A549 (cell line): ENCODE measurements at regions not wholly inside any gene's neighbourhood (a gene's known extent, or its start where the extent isn't known, plus 50 kb on each side); places are given as distances from the start of the nearest gene placed in this dataset.
"Not testable (repeated sequence)": the region's sequence is repeated elsewhere in the genome, so short reads cannot be mapped to it uniquely, and the experiment has no call there.

Experiments
- ATAC-seq, 2 experiments: fragments of 200-7000 bp in 1 of 2; fragments of >200 bp in 1 of 2; cut with Nextera tagmentation in 1 of 2; cut with Tn5 transposase in 1 of 2; 3 replicates each; pipeline versions ENCODE4 v1.8.0 to v1.9.1; 2018 to 2020; ENCODE audit warnings: mild to moderate bottlenecking in 1 of 2, moderate library complexity in 1 of 2
- CTCF ChIA-PET: fragments of 300-600 bp; sonication (Branson Sonifier 250); formaldehyde crosslinking; extraction: SDS; loops from one replicate; lab custom pipeline; 2021; ENCODE audit warnings: antibody characterized with exemption, inconsistent platforms; lab: Yijun Ruan, JAX
- POLR2A ChIA-PET: fragments of 350-600 bp; formaldehyde crosslinking; extraction: SDS; loops from one replicate; lab custom pipeline; 2021; ENCODE audit warnings: antibody characterized with exemption, inconsistent platforms; lab: Yijun Ruan, JAX
- DNase-seq, 2 experiments: peaks; one replicate each; pipeline versions ENCODE4 v3.0.0 to v3.0.0-alpha.2; 2011 to 2016; ENCODE audit warnings: low read depth in 1 of 2, low spot score in 1 of 2
- FAIRE-seq: peaks from 2 replicates; lab custom pipeline; 2011; peaks lifted over from hg19 to GRCh38; lab: Jason Lieb, UNC
- H3K27ac ChIP-seq, 2 experiments: fragments of >200 bp; sonication (Bioruptor Twin); formaldehyde crosslinking; 3 replicates each; pipeline ENCODE4 v1.5.1; 2016 to 2017
- H3K4me1 ChIP-seq: fragments of >200 bp; sonication (Bioruptor Twin); formaldehyde crosslinking; 3 replicates; pipeline ENCODE4 v1.6.1; 2016
- H3K4me2 ChIP-seq: fragments of >200 bp; sonication (Bioruptor Twin); formaldehyde crosslinking; 3 replicates; pipeline ENCODE4 v1.6.1; 2016
- H3K4me3 ChIP-seq: fragments of >200 bp; sonication (Bioruptor Twin); formaldehyde crosslinking; 3 replicates; pipeline ENCODE4 v1.5.1; 2016
- H3K9me3 ChIP-seq: fragments of >200 bp; sonication (Bioruptor Twin); formaldehyde crosslinking; 3 replicates; pipeline ENCODE4 v1.6.1; 2016
- CEBPB ChIP-seq, 2 experiments: fragments of >200 bp in 1 of 2; sonication (Bioruptor Twin) in 1 of 2; formaldehyde crosslinking in 1 of 2; IDR thresholded peaks; 2 replicates each; pipeline ENCODE4 v1.6.1; 2012 to 2016
- CTCF ChIP-seq: fragments of >200 bp; sonication (Bioruptor Twin); formaldehyde crosslinking; IDR thresholded peaks from 3 replicates; pipeline ENCODE4 v1.5.1; 2016
- EHF ChIP-seq: fragments of 250-450 bp; sonication (Bioruptor Pico); IDR thresholded peaks from 2 replicates; pipeline ENCODE4 v1.5.0; 2020; ENCODE audit warnings: mild to moderate bottlenecking
- EP300 ChIP-seq, 2 experiments: fragments of >200 bp; sonication (Bioruptor Twin); formaldehyde crosslinking; IDR thresholded peaks; 2 replicates in 1 of 2; 3 replicates in 1 of 2; pipeline ENCODE4 v1.6.1; 2016 to 2017
- GATA3 ChIP-seq: IDR thresholded peaks from 2 replicates; pipeline ENCODE4 v1.6.1; 2012; ENCODE audit warnings: borderline replicate concordance
- HEYL ChIP-seq: fragments of 250-450 bp; sonication (Bioruptor Pico); IDR thresholded peaks from 2 replicates; pipeline ENCODE4 v1.8.0; 2021; ENCODE audit warnings: mild to moderate bottlenecking, moderate library complexity
- JUN ChIP-seq, 2 experiments: fragments of >200 bp; sonication (Bioruptor Twin); formaldehyde crosslinking; IDR thresholded peaks; 2 replicates in 1 of 2; 3 replicates in 1 of 2; pipeline ENCODE4 v1.6.1; 2016 to 2017
- KDM5A ChIP-seq: fragments of 200-600 bp; sonication (generic); IDR thresholded peaks from 2 replicates; pipeline ENCODE4 v1.6.1; 2016; ENCODE audit warnings: antibody characterized with exemption, mild to moderate bottlenecking
- MAFK ChIP-seq: fragments of 450-650 bp; IDR thresholded peaks from 2 replicates; pipeline ENCODE4 v1.6.1; 2014; ENCODE audit not compliant: partially characterized antibody
- NR3C1 ChIP-seq: fragments of >200 bp; sonication (Bioruptor Twin); formaldehyde crosslinking; IDR thresholded peaks from 3 replicates; pipeline ENCODE4 v1.6.1; 2017
- PHF8 ChIP-seq: fragments of 200-600 bp; sonication (generic); IDR thresholded peaks from 2 replicates; pipeline ENCODE4 v1.6.1; 2016; ENCODE audit warnings: low read depth, mild to moderate bottlenecking, antibody characterized with exemption, moderate library complexity, borderline replicate concordance
- SREBF2 ChIP-seq: fragments of 450-650 bp; IDR thresholded peaks from 2 replicates; pipeline ENCODE4 v1.6.1; 2014; ENCODE audit warnings: mild to moderate bottlenecking, moderate library complexity
- TFCP2L1 ChIP-seq: fragments of 250-450 bp; sonication (Bioruptor Pico); IDR thresholded peaks from 2 replicates; pipeline ENCODE4 v1.5.0; 2021; ENCODE audit warnings: mild to moderate bottlenecking
- ZFP36 ChIP-seq: fragments of 450-650 bp; IDR thresholded peaks from 2 replicates; pipeline ENCODE4 v1.6.1; 2014; ENCODE audit warnings: borderline replicate concordance; ENCODE audit not compliant: partially characterized antibody
- ZSCAN20 ChIP-seq: fragments of 250-450 bp; sonication (Bioruptor Pico); IDR thresholded peaks from 2 replicates; pipeline ENCODE4 v1.8.0; 2022; ENCODE audit warnings: mild to moderate bottlenecking, moderate library complexity
- WGBS: methylation state at CpG from one replicate; pipeline ENCODE4 v1.1.6; 2017; ENCODE audit errors: missing lambda C conversion rate; 5-methylcytosine and 5-hydroxymethylcytosine counted together
- TF ChIP-seq, protein P1 (sequence below): fragments of 250-450 bp; sonication (Bioruptor Pico); IDR thresholded peaks from 2 replicates; pipeline ENCODE4 v1.5.0; 2021; ENCODE audit warnings: mild to moderate bottlenecking, moderate library complexity, borderline replicate concordance
- TF ChIP-seq, protein P2 (sequence below): IDR thresholded peaks from 2 replicates; pipeline ENCODE4 v1.6.1; 2012; ENCODE audit warnings: low read depth, borderline replicate concordance

DNA sequence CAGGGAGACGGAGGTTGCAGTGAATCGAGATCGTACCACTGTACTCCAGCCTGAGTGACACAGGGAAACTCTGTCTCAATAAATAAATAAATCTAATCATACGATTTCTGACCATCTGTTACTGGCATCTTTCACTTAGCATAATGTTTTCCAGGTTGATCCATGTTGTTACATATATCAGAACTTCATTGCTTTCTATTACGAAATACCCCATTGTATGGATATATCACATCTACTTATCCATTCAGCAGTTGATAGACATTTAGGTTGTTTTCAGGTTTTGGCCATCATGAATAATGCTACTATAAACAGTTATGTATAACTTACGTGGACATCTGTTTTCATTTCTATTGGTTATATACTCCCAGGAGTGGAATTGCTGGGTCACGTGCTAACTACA is 303.9 kb downstream of the PAX3 start (continued):
- TF ChIP-seq SREBF2, result no peak

GRCh38 chr2:221984376-221984775 is 314.4 kb downstream of the PAX3 start:
- H3K9me3 ChIP-seq, H3K4me3 ChIP-seq, H3K4me1 ChIP-seq, CTCF ChIA-PET, H3K27ac ChIP-seq, POLR2A ChIA-PET, H3K4me2 ChIP-seq, DNase-seq, ATAC-seq, FAIRE-seq: not testable (repeated sequence)
- WGBS, result 22% methylated on average over 5 of the region's 13 CpGs

DNA sequence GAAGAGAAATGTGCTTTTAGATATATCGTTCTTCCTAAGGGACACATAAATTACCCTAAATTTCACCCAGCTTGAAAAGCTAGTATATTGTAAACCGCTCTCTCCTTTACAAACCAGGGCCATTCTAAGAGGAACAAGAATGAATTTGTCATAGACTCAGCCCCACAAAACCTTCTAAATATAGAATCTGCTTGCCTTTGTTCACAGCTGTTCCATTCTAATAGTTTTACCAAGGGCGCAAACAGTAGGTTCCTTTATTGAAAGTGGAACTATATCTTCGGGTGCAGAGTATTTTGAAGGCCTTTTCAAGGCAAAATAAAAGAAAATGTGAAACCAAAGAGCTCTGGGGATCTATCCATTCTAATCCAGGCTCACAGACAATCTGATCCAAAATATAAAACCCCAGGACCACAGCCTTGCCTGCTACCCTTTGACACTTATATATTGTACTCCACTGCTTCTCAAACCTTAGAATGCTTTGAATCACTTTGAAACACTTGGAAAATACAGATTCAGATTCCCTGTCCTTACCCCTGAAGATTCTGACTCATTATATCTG is 316.8 kb downstream of the PAX3 start:
- H3K4me2 ChIP-seq, result no peak overlapping the region
- no peaks in the 10 kb centered on the region for H3K4me1 ChIP-seq
- WGBS, result 43% methylated on average over 4 of the region's 4 CpGs
- CTCF ChIA-PET, result no interaction called here
- DNase-seq (no peak), FAIRE-seq (no peak), ATAC-seq (no peak)
- no peaks in the 10 kb centered on the region for H3K9me3 ChIP-seq
- H3K4me3 ChIP-seq, result no peak overlapping the region
- TF ChIP-seq TFCP2L1 (CRISPR knock-in tag), result no peak
- no peak for TF ChIP-seq KDM5A
- no peak for TF ChIP-seq HEYL (CRISPR knock-in tag)
- no peak for TF ChIP-seq JUN (IDR thresholded peaks at IDR 0.05)
- POLR2A ChIA-PET, result no interaction called here
- no peak overlapping the region for H3K27ac ChIP-seq

- CTCF ChIA-PET, result no interaction called here
- no peak for TF ChIP-seq ZFP36
- no peak for TF ChIP-seq ZSCAN20 (CRISPR knock-in tag)
- TF ChIP-seq, all 56 proteins: peak for 0
These were observed 323.6 kb downstream of the PAX3 start for GRCh38 chr2:221975151-221975550.

GRCh38 chr2:221973902-221974301 is 324.9 kb downstream of the PAX3 start:
- DNase-seq, result no peak
- ChIA-PET CTCF (no interaction called here), POLR2A (no interaction called here)
- no peaks in the 10 kb centered on the region for H3K9me3 ChIP-seq
- TF ChIP-seq CEBPB (IDR thresholded peaks at IDR 0.05), result peak; percentile 47 to 53; a peak in 2 of 4 replicates
- TF ChIP-seq EHF (CRISPR knock-in tag), result no peak
- no peak for FAIRE-seq
- no peak for ATAC-seq
- no peaks in the 10 kb centered on the region for H3K4me1 ChIP-seq
- H3K4me3 ChIP-seq, result no peak overlapping the region
- H3K4me2 ChIP-seq, result no peak overlapping the region
- 66% methylated on average over 2 of the region's 2 CpGs for WGBS
- no peak overlapping the region for H3K27ac ChIP-seq

More at GRCh38 chr2:221975151-221975550, 323.6 kb downstream of the PAX3 start:
- Histone ChIP-seq H3K4me1 (no peaks in the 10 kb centered on the region), H3K9me3 (no peaks in the 10 kb centered on the region), H3K4me2 (no peak overlapping the region), H3K4me3 (no peak overlapping the region), H3K27ac (no peak overlapping the region)
- DNase-seq (no peak), ATAC-seq (no peak), FAIRE-seq (no peak)
- 0% methylated on average over 2 of the region's 2 CpGs for WGBS
- POLR2A ChIA-PET, result no interaction called here

DNA sequence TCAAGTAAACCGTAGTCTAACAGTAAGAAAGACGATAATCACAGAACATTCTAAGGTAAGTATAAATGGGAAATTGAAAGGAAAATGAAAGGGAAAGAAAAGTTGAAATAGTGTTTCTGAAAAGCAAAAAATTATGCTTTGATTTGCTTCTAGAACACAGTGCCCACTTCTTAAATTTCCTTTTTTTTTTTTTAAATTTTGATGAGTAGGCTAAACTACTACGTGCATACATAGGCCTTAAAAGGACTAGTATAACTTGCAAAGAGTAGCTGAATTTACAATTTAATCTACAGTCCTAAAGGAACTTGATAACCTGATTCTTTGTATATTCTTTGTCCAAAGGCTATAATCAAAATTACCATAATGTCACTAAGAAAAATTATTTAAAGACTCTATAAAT is 325.3 kb downstream of the PAX3 start:
- H3K4me2 ChIP-seq, result no peak overlapping the region
- no peak overlapping the region for H3K4me3 ChIP-seq
- ATAC-seq (no peak), DNase-seq (no peak), FAIRE-seq (no peak)
- no peaks in the 10 kb centered on the region for H3K9me3 ChIP-seq
- H3K27ac ChIP-seq, result no peak overlapping the region
- ChIA-PET POLR2A (no interaction called here), CTCF (no interaction called here)
- no peaks in the 10 kb centered on the region for H3K4me1 ChIP-seq
- no peak for TF ChIP-seq KDM5A
- TF ChIP-seq NR3C1, result no peak
- peak; percentile 60 for TF ChIP-seq MAFK
- no peak for TF ChIP-seq GATA3
- WGBS, result 58% methylated on average over 3 of the region's 3 CpGs

GRCh38 chr2:221972813-221973478 is 325.9 kb downstream of the PAX3 start:
- TF ChIP-seq PHF8, result no peak
- TF ChIP-seq, protein P1, sequence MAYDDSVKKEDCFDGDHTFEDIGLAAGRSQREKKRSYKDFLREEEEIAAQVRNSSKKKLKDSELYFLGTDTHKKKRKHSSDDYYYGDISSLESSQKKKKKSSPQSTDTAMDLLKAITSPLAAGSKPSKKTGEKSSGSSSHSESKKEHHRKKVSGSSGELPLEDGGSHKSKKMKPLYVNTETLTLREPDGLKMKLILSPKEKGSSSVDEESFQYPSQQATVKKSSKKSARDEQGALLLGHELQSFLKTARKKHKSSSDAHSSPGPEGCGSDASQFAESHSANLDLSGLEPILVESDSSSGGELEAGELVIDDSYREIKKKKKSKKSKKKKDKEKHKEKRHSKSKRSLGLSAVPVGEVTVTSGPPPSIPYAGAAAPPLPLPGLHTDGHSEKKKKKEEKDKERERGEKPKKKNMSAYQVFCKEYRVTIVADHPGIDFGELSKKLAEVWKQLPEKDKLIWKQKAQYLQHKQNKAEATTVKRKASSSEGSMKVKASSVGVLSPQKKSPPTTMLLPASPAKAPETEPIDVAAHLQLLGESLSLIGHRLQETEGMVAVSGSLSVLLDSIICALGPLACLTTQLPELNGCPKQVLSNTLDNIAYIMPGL (CRISPR knock-in tag), result no peak
- TF ChIP-seq EP300 (IDR thresholded peaks at IDR 0.05), result no peak
- no peak for TF ChIP-seq CTCF
- TF ChIP-seq, protein P2, sequence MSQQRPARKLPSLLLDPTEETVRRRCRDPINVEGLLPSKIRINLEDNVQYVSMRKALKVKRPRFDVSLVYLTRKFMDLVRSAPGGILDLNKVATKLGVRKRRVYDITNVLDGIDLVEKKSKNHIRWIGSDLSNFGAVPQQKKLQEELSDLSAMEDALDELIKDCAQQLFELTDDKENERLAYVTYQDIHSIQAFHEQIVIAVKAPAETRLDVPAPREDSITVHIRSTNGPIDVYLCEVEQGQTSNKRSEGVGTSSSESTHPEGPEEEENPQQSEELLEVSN, result no peak
- DNase-seq (no peak), ATAC-seq (no peak; a peak in 1 of 6 replicates), FAIRE-seq (no peak)
- POLR2A ChIA-PET, result no interaction called here
- H3K4me2 ChIP-seq, result no peak overlapping the region
- WGBS, result 4% methylated on average over 6 of the region's 6 CpGs
- CTCF ChIA-PET, result no interaction called here
- no peak overlapping the region for H3K27ac ChIP-seq
- no peak overlapping the region for H3K4me3 ChIP-seq
- no peaks in the 10 kb centered on the region for H3K9me3 ChIP-seq
- H3K4me1 ChIP-seq, result no peaks in the 10 kb centered on the region
